ENCODE measurements at regions not wholly inside any gene's neighbourhood (a gene's known extent, or its start where the extent isn't known, plus 50 kb on each side); places are given as distances from the start of the nearest gene placed in this dataset.

- Histone ChIP-seq H3K36me3 (no peaks in the 10 kb centered on the region), H3K4me1 (no peaks in the 10 kb centered on the region), H3K27me3 (no peaks in the 10 kb centered on the region), H3K27ac (peak overlapping the region in 1 of 2 donors; percentile 68), H3K9me3 (no peaks in the 10 kb centered on the region), H3K4me3 (no peak overlapping the region)
- DNase-seq (ENCODE audit: low spot score in 2 of 2), result no peak
- TF ChIP-seq, protein P1, sequence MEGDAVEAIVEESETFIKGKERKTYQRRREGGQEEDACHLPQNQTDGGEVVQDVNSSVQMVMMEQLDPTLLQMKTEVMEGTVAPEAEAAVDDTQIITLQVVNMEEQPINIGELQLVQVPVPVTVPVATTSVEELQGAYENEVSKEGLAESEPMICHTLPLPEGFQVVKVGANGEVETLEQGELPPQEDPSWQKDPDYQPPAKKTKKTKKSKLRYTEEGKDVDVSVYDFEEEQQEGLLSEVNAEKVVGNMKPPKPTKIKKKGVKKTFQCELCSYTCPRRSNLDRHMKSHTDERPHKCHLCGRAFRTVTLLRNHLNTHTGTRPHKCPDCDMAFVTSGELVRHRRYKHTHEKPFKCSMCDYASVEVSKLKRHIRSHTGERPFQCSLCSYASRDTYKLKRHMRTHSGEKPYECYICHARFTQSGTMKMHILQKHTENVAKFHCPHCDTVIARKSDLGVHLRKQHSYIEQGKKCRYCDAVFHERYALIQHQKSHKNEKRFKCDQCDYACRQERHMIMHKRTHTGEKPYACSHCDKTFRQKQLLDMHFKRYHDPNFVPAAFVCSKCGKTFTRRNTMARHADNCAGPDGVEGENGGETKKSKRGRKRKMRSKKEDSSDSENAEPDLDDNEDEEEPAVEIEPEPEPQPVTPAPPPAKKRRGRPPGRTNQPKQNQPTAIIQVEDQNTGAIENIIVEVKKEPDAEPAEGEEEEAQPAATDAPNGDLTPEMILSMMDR (IDR thresholded peaks at IDR 0.05), result no peak
- TF ChIP-seq POLR2A (IDR thresholded peaks at IDR 0.05) (no peak), POLR2AphosphoS5 (IDR thresholded peaks at IDR 0.05) (no peak)
- intact Hi-C loops (cut with DNase I; ENCODE audit: low total_unique reads), result no loop called here
Observed at GRCh38 chr13:40381935-40382764, 284.3 kb downstream of the FOXO1 start.

- Histone ChIP-seq H3K27ac (no peak overlapping the region), H3K27me3 (no peaks in the 10 kb centered on the region), H3K36me3 (no peaks in the 10 kb centered on the region), H3K9me3 (no peaks in the 10 kb centered on the region), H3K4me3 (no peak overlapping the region), H3K4me1 (no peaks in the 10 kb centered on the region)
- TF ChIP-seq, protein P1 (IDR thresholded peaks at IDR 0.05), result no peak
- TF ChIP-seq POLR2AphosphoS5 (IDR thresholded peaks at IDR 0.05) (no peak), POLR2A (IDR thresholded peaks at IDR 0.05) (no peak)
- intact Hi-C loops (cut with DNase I; ENCODE audit: low total_unique reads), result no loop called here
- DNase-seq (ENCODE audit: low spot score in 2 of 2), result no peak
Observed at GRCh38 chr13:40383132-40383531, 283.3 kb downstream of the FOXO1 start.

GRCh38 chr13:40383885-40384284, 282.6 kb downstream of the FOXO1 start:
- no peaks in the 10 kb centered on the region for H3K27me3 ChIP-seq

DNA sequence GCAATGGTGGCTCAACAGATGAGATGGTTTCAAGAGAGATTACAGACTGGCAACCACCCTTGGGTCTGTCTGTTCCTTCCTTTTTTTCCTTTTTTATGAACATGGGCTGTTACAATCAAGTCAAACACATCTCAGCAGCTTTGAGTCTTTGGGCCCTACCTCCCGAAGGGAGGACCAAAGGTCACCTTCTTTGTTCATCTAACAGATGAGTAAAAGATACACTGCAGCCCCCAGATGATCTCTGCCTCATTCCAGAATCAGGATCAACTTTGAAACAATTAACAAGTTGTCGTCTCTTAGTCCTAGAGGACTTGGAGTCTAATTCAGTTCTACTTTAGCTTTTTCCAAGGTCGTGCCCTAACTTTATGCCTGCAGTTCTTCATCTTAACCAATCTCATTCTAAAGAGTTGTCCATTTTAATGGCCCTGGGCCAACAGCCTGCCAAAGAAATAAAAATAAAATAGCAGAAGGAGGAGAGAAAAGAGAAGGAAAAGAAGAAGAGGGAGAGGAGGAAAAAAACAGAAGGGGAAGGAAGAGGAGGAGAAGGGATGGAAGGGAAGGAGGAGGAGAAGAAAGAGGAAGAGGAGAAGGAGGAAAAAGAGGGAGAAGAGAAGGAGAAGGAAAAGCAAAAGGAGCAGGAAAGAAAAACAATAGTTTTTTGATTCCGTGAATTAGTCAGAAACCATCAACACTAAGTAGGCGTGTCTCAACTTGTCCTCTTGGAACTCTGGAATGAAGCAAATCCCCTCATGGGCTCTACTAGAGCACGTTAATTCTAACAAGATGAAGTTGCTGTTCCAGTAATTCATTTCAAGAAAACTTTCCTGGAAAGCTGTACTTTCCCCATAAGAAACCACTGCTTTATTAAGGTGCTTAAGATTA, 281.2 kb downstream of the FOXO1 start:
- H3K27me3 ChIP-seq, result no peaks in the 10 kb centered on the region
- no peak overlapping the region for H3K4me3 ChIP-seq
- H3K9me3 ChIP-seq, result no peaks in the 10 kb centered on the region
- TF ChIP-seq POLR2AphosphoS5 (IDR thresholded peaks at IDR 0.05) (no peak), POLR2A (IDR thresholded peaks at IDR 0.05) (no peak)
- TF ChIP-seq, protein P1 (IDR thresholded peaks at IDR 0.05), result no peak
- H3K4me1 ChIP-seq, result no peaks in the 10 kb centered on the region
- DNase-seq (ENCODE audit: low spot score in 2 of 2), result no peak
- intact Hi-C loops (cut with DNase I; ENCODE audit: low total_unique reads), result no loop called here
- no peaks in the 10 kb centered on the region for H3K36me3 ChIP-seq
- H3K27ac ChIP-seq, result peak overlapping the region in 1 of 2 donors; percentile 33

More at GRCh38 chr13:40383885-40384284, 282.6 kb downstream of the FOXO1 start:
- intact Hi-C loops (cut with DNase I; ENCODE audit: low total_unique reads), result no loop called here
- no peaks in the 10 kb centered on the region for H3K9me3 ChIP-seq
- H3K4me3 ChIP-seq, result no peak overlapping the region
- TF ChIP-seq, protein P1 (IDR thresholded peaks at IDR 0.05), result no peak
- TF ChIP-seq POLR2AphosphoS5 (IDR thresholded peaks at IDR 0.05), result no peak
- no peak for TF ChIP-seq POLR2A (IDR thresholded peaks at IDR 0.05)
- H3K4me1 ChIP-seq, result no peaks in the 10 kb centered on the region
- DNase-seq (ENCODE audit: low spot score in 2 of 2), result no peak
- no peak overlapping the region for H3K27ac ChIP-seq
- no peaks in the 10 kb centered on the region for H3K36me3 ChIP-seq

DNA sequence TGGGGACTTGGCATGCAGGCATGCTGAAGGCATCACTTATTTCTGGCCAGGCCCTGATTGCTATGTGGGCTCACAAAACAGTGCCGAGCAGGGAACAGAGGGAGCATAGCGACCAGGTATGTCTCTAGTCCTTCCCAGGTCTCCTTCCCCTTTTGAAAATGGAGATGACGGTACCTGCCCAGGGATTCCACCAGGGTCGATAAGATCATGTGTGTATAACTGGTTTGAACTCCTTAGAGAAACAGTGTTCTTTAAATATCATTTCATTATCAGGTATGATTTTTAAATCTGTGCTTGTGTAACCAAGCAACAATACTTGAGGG, 280.6 kb downstream of the FOXO1 start:
- no peaks in the 10 kb centered on the region for H3K27me3 ChIP-seq
- H3K9me3 ChIP-seq, result no peaks in the 10 kb centered on the region
- intact Hi-C loops (cut with DNase I; ENCODE audit: low total_unique reads), result no loop called here
- H3K4me3 ChIP-seq, result no peak overlapping the region
- no peaks in the 10 kb centered on the region for H3K4me1 ChIP-seq
- DNase-seq (ENCODE audit: low spot score in 2 of 2), result no peak
- no peaks in the 10 kb centered on the region for H3K36me3 ChIP-seq
- no peak overlapping the region for H3K27ac ChIP-seq
- no peak for TF ChIP-seq POLR2AphosphoS5 (IDR thresholded peaks at IDR 0.05)
- TF ChIP-seq, protein P1 (IDR thresholded peaks at IDR 0.05), result no peak

All from breast epithelium (tissue), 4 donors.